ENCODE measurements at regions not wholly inside any gene's neighbourhood (a gene's known extent, or its start where the extent isn't known, plus 50 kb on each side); places are given as distances from the start of the nearest gene placed in this dataset.

DNA sequence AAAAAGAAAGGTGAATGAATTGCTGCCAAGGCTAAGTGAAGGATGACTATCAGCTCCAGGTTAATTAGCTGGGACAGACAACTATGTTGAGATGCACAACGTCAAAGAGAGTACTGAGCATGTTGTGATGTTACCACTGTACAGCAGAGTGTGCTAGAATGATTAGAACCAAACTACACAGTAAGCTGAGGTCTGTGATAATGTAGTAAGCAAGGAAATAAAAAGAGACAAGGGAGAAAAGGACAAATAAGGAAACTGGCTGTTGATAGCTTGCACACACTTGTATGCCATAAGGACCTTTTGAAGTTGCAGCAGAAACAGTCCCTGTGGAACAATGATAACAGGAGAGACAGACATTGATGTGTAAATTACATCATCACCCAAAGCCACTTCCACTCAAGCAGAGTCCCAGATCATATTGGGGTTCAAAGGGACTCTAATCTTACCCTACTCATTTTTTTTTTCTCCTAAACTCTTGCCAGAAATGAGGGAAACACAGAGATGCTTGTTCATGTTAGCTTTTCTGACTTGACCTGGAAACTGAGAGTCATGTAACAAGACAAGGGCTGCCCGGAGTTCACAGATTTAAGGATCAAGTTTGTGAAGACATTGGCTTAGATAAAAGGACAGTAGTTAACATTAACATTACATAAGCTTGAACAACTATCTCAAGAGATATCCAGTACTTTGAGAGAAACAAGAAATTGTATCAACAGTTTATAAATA lies 189.9 kb downstream of the CENPW start:
- no peak for DNase-seq (ENCODE audit: low read depth, low spot score)
- no peak overlapping the region for H3K4me3 ChIP-seq (ENCODE audit: low read depth, low read length)
- ChIA-PET POLR2A (no interaction called here), CTCF (interaction anchor here (1.0 to 1.4 kb wide), 3 partner anchors 534 to 647 kb away, joined by 3 to 4 read pairs (median 3); no protein-coding TSS in a partner anchor)
- TF ChIP-seq CTCF (IDR thresholded peaks at IDR 0.05; ENCODE audit: insufficient read depth, low read length, missing control alignments), result no peak

DNA sequence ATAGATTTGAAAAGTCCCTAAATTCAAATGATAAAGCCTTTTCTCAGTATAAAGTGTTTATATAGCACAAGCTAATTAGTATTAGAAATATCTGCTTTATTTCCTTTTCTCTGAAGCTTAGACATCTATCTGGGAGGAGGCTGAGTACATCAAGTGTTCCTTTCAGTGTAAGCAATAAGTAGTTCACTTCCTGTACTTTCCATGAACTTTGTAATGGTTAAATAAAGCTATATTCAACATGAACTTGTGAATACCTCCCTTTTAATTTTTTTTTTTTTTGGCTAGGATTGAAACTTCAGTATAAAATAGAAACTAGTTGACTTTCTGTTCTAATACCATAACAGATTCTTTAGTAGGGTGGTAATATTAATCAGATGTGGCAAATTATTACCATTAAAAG lies 190.9 kb downstream of the CENPW start:
- ChIA-PET POLR2A (no interaction called here), CTCF (interaction anchor here (0.8 to 1.1 kb wide), 2 partner anchors 122 to 646 kb away, joined by 3 read pairs; no protein-coding TSS in a partner anchor)
- DNase-seq (ENCODE audit: low read depth, low spot score), result no peak
- H3K4me3 ChIP-seq (ENCODE audit: low read depth, low read length), result no peak overlapping the region
- no peak for TF ChIP-seq CTCF (IDR thresholded peaks at IDR 0.05; ENCODE audit: insufficient read depth, low read length, missing control alignments)

GRCh38 chr6:126531286-126531685 lies 191.4 kb downstream of the CENPW start:
- ChIA-PET POLR2A (no interaction called here), CTCF (interaction anchor here (0.8 kb wide), 1 partner anchor 121 kb away, joined by 3 read pairs; no protein-coding TSS in a partner anchor)
- H3K4me3 ChIP-seq (ENCODE audit: low read depth, low read length), result no peak overlapping the region
- DNase-seq (ENCODE audit: low read depth, low spot score), result no peak
- no peak for TF ChIP-seq CTCF (IDR thresholded peaks at IDR 0.05; ENCODE audit: insufficient read depth, low read length, missing control alignments)

GRCh38 chr6:126531840-126532239 lies 191.9 kb downstream of the CENPW start:
- H3K4me3 ChIP-seq (ENCODE audit: low read depth, low read length), result no peak overlapping the region
- ChIA-PET POLR2A (no interaction called here), CTCF (no interaction called here)
- TF ChIP-seq CTCF (IDR thresholded peaks at IDR 0.05; ENCODE audit: insufficient read depth, low read length, missing control alignments), result no peak
- DNase-seq (ENCODE audit: low read depth, low spot score), result no peak

DNA sequence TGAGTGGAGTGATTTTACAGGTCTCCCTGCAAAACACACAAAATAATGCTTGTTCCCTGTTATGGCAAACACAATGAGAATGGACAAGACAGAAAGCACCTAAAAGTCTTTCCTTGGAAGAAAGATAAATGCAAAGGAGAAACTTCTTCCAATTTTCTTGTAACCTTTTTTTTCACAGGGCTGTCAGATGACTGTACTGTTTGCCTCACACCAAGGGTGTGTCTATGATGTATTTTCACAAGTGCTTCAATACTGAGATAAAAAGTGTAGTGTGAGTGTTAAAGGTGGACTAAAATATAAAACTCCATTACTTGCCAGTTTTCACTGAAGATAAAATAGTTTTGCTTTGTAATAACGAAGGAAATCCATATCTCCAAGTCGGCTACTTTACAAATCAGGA lies 194.5 kb downstream of the CENPW start:
- no peak for DNase-seq (ENCODE audit: low read depth, low spot score)
- POLR2A ChIA-PET, result no interaction called here
- CTCF ChIA-PET, result no interaction called here
- H3K4me3 ChIP-seq (ENCODE audit: low read depth, low read length), result no peak overlapping the region
- TF ChIP-seq CTCF (IDR thresholded peaks at IDR 0.05; ENCODE audit: insufficient read depth, low read length, missing control alignments), result no peak

GRCh38 chr6:126535138-126535537 lies 195.2 kb downstream of the CENPW start:
- no peak for DNase-seq (ENCODE audit: low read depth, low spot score)
- ChIA-PET CTCF (no interaction called here), POLR2A (no interaction called here)
- TF ChIP-seq CTCF (IDR thresholded peaks at IDR 0.05; ENCODE audit: insufficient read depth, low read length, missing control alignments), result no peak
- no peak overlapping the region for H3K4me3 ChIP-seq (ENCODE audit: low read depth, low read length)
